ENCODE measurements at regions not wholly inside any gene's neighbourhood (a gene's known extent, or its start where the extent isn't known, plus 50 kb on each side); places are given as distances from the start of the nearest gene placed in this dataset.
A peak's percentile ranks its signal among the peaks of the same experiment; 100 is the strongest.

GRCh38 chr3:43884581-43884980, 193.8 kb downstream of the ABHD5 start:
- H3K9ac ChIP-seq (ENCODE audit: low read depth in 2 of 2, low read length in 2 of 2): no peak overlapping the region
- DNase-seq: no peak
- no peak overlapping the region for H3K27ac ChIP-seq
- H3K4me3 ChIP-seq: no peak overlapping the region
- H3K4me1 ChIP-seq: no peaks in the 10 kb centered on the region
- intact Hi-C loops (cut with DNase I): no loop called here
- no peaks in the 10 kb centered on the region for H3K9me3 ChIP-seq
- H3K36me3 ChIP-seq: no peaks in the 10 kb centered on the region
- H3K27me3 ChIP-seq: no peaks in the 10 kb centered on the region
- no peak for TF ChIP-seq CTCF (IDR thresholded peaks at IDR 0.05)

GRCh38 chr3:43885908-43886618, 195.3 kb downstream of the ABHD5 start:
- Histone ChIP-seq H3K4me3 (no peak overlapping the region), H3K27ac (no peak overlapping the region), H3K9ac (ENCODE audit: low read depth in 2 of 2, low read length in 2 of 2) (no peak overlapping the region), H3K27me3 (no peaks in the 10 kb centered on the region), H3K4me1 (no peaks in the 10 kb centered on the region), H3K36me3 (no peaks in the 10 kb centered on the region), H3K9me3 (no peaks in the 10 kb centered on the region)
- TF ChIP-seq CTCF (IDR thresholded peaks at IDR 0.05): no peak
- intact Hi-C loops (cut with DNase I): no loop called here
- no peak for DNase-seq

GRCh38 chr3:43892061-43892460, 201.3 kb downstream of the ABHD5 start:
- intact Hi-C loops (cut with DNase I): no loop called here
- DNase-seq: no peak
- no peak overlapping the region for H3K27ac ChIP-seq
- H3K36me3 ChIP-seq: no peaks in the 10 kb centered on the region
- no peak overlapping the region for H3K9ac ChIP-seq (ENCODE audit: low read depth in 2 of 2, low read length in 2 of 2)
- peaks cover 15% of the 10 kb centered on the region for H3K27me3 ChIP-seq
- H3K9me3 ChIP-seq: no peaks in the 10 kb centered on the region
- no peak for TF ChIP-seq CTCF (IDR thresholded peaks at IDR 0.05)
- no peaks in the 10 kb centered on the region for H3K4me1 ChIP-seq
- no peak overlapping the region for H3K4me3 ChIP-seq

GRCh38 chr3:43892526-43892925, 201.8 kb downstream of the ABHD5 start:
- Histone ChIP-seq H3K27me3 (peaks cover 15% of the 10 kb centered on the region), H3K4me1 (no peaks in the 10 kb centered on the region), H3K9ac (ENCODE audit: low read depth in 2 of 2, low read length in 2 of 2) (no peak overlapping the region), H3K9me3 (no peaks in the 10 kb centered on the region), H3K36me3 (no peaks in the 10 kb centered on the region), H3K4me3 (no peak overlapping the region), H3K27ac (no peak overlapping the region)
- intact Hi-C loops (cut with DNase I): no loop called here
- no peak for TF ChIP-seq CTCF (IDR thresholded peaks at IDR 0.05)
- DNase-seq: no peak

- Histone ChIP-seq H3K4me1 (no peaks in the 10 kb centered on the region), H3K36me3 (no peaks in the 10 kb centered on the region), H3K9ac (ENCODE audit: low read depth in 2 of 2, low read length in 2 of 2) (no peak overlapping the region), H3K4me3 (peak overlapping the region; percentile 33), H3K27me3 (peaks cover 15% of the 10 kb centered on the region), H3K27ac (no peak overlapping the region), H3K9me3 (no peaks in the 10 kb centered on the region)
- TF ChIP-seq CTCF (IDR thresholded peaks at IDR 0.05): no peak
- DNase-seq: no peak
- intact Hi-C loops (cut with DNase I): no loop called here
Observed at GRCh38 chr3:43893727-43894126, 203.0 kb downstream of the ABHD5 start.

Data from colonic mucosa (tissue), 4 donors.